GM08714 (cell line): ENCODE measurements at regions not wholly inside any gene's neighbourhood (a gene's known extent, or its start where the extent isn't known, plus 50 kb on each side); places are given as distances from the start of the nearest gene placed in this dataset.

Experiments
- H3K4me3 ChIP-seq: fragments of 200-500 bp; sonication (Bioruptor generic); 2 replicates; pipeline ENCODE4 v1.5.1; 2014; ENCODE audit warnings: mild to moderate bottlenecking, low read length, inconsistent platforms
- ZNF274 ChIP-seq: IDR thresholded peaks from 2 replicates; pipeline ENCODE4 v1.6.1; 2012; ENCODE audit warnings: mild to moderate bottlenecking, low read depth, low read length

- H3K4me3 ChIP-seq: no peak overlapping the region
- TF ChIP-seq ZNF274: no peak
Measured at GRCh38 chr11:11163236-11163635, 189.8 kb downstream of the CSNK2A3 start.

GRCh38 chr11:11157185-11157584 lies 195.9 kb downstream of the CSNK2A3 start:
- no peak for TF ChIP-seq ZNF274
- H3K4me3 ChIP-seq: no peak overlapping the region

GRCh38 chr11:11155962-11156815 lies 196.9 kb downstream of the CSNK2A3 start:
- TF ChIP-seq ZNF274: no peak
- H3K4me3 ChIP-seq: no peak overlapping the region

GRCh38 chr11:11152877-11153276 lies 200.2 kb downstream of the CSNK2A3 start:
- TF ChIP-seq ZNF274: no peak
- H3K4me3 ChIP-seq: no peak overlapping the region

- H3K4me3 ChIP-seq: no peak overlapping the region
Measured at GRCh38 chr11:11149671-11150459, 203.2 kb downstream of the CSNK2A3 start.

GRCh38 chr11:11148596-11148995 lies 204.5 kb downstream of the CSNK2A3 start:
- TF ChIP-seq ZNF274: no peak
- H3K4me3 ChIP-seq: no peak overlapping the region

More at GRCh38 chr11:11149671-11150459, 203.2 kb downstream of the CSNK2A3 start:
- no peak for TF ChIP-seq ZNF274

- no peak for TF ChIP-seq ZNF274
- no peak overlapping the region for H3K4me3 ChIP-seq
Measured at GRCh38 chr11:11148104-11148509, 204.9 kb downstream of the CSNK2A3 start.

GRCh38 chr11:11146830-11147229 lies 206.2 kb downstream of the CSNK2A3 start:
- H3K4me3 ChIP-seq: no peak overlapping the region
- no peak for TF ChIP-seq ZNF274

- TF ChIP-seq ZNF274: no peak
- H3K4me3 ChIP-seq: no peak overlapping the region
Measured at GRCh38 chr11:11143849-11144248, 209.2 kb downstream of the CSNK2A3 start.

- H3K4me3 ChIP-seq: no peak overlapping the region
- TF ChIP-seq ZNF274: no peak
Measured at GRCh38 chr11:11142430-11142829, 210.6 kb downstream of the CSNK2A3 start.

GRCh38 chr11:11141065-11141464 lies 212.0 kb downstream of the CSNK2A3 start:
- no peak for TF ChIP-seq ZNF274
- H3K4me3 ChIP-seq: no peak overlapping the region

- no peak overlapping the region for H3K4me3 ChIP-seq
- no peak for TF ChIP-seq ZNF274
Measured at GRCh38 chr11:11140510-11140909, 212.5 kb downstream of the CSNK2A3 start.

- no peak for TF ChIP-seq ZNF274
- no peak overlapping the region for H3K4me3 ChIP-seq
Measured at GRCh38 chr11:11137339-11137738, 215.7 kb downstream of the CSNK2A3 start.

GRCh38 chr11:11135820-11136476 lies 217.1 kb downstream of the CSNK2A3 start:
- no peak overlapping the region for H3K4me3 ChIP-seq
- TF ChIP-seq ZNF274: no peak
